ENCODE measurements at regions not wholly inside any gene's neighbourhood (a gene's known extent, or its start where the extent isn't known, plus 50 kb on each side); places are given as distances from the start of the nearest gene placed in this dataset.
"Not testable (repeated sequence)": the region's sequence is repeated elsewhere in the genome, so short reads cannot be mapped to it uniquely, and the experiment has no call there.

DNA sequence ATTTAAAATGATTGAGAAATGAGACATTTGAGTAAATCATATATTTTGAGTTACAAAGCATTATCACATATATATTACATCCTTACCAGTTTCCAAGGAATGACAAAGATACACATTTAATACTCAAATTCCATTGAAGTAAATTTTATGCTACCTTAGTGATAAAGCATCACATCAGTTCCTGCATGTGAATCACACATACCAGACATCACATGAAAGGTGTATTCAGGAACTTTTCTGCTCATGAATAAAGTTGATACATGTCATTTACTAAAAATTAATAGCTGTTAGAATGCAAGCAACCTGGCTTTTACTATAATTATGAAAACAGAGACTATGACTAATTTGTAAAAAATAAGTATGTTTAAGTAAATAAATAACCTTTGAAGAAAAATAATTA, 548.8 kb upstream of the SLC39A10 start:
- no peak for FAIRE-seq
- DNase-seq (ENCODE audit: low spot score) = no peak

DNA sequence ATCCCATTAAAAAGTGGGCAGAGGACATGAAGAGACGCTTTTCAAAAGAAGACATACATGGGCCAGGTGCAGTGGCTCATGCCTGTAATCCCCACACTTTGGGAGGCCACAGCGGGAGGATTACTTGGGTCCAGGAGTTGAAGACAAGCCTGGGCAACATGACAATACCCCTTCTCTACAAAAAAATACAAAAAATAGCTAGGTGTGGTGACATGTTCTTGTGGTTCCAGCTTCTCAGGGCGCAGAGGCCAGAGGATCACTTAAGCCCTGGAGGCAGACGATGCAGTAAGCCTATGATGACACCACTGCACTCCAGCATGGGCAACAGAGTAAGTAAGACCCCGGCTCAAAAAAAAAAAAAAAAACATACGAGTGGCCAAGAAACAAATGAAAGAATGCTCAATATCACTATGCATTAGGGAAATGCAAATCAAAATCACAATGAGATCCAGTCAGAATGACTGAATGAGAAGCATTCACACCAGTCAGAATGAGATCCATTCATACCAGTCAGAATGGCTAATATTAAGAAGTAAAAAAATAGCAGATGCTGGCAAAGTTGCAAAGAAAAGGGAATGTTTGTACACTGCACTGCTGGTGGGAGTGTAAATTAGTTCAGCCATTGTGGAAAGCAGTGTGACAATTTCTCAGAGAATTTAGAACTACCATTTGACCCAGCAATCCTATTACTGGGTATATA, 550.2 kb upstream of the SLC39A10 start:
- FAIRE-seq (no peak), DNase-seq (ENCODE audit: low spot score) (no peak)

DNA sequence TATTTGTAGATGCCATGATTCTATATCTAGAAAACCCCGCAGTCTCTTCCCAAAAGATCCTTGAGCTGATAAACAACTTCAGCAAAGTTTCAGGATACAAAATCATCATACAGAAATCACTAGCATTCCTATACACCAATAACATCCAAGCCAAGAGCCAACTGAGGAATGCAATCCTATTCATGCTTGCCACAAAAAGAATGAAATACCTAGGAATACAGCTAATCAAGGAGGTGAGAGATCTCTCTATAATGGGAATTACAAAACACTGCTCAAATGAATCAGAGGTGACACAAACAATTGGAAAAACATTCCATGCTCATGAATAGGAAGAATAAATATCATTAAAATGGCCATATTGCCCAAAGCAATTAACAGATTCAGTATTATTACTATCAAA, 551.4 kb upstream of the SLC39A10 start:
- FAIRE-seq (no peak), DNase-seq (ENCODE audit: low spot score) (no peak)

DNA sequence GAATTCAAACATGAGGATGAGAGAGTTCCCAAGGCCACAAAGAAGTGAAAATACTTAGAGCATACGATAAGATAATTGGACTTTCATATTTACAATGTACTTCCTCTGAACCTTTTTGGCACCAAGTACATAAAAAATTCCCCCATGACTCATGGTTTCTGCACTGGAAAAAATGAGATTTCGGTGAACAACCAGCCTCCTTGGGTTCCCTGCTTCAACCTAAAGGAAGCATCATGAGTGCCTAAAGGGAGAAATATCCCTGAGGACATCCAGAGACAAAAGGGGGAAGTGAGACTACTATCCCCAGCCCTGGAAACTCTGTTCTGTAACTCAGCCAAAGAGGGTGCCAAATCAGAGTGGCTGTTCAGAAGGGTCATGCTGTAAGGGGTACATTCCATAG, 562.7 kb upstream of the SLC39A10 start:
- DNase-seq (ENCODE audit: low spot score) (peak; percentile 9), FAIRE-seq (no peak)

DNA sequence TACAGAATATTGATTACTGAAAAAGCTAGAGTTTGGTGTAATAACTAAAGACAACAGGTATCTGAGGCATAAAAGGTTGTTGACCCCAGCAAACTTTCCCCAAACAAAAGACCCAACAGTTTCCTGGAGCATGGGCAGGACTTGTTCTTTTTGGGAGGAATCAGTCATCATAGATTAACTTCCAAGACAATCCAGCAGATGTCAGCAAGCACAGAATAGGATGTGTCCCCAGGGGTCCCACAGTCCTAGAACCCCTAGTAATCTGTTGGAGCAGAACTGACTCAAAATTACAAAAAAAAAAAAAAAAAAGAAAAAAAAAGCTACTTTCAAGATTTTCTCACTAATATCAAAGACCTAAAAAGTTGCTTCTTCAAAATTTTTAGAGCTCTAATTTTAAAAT, 564.7 kb upstream of the SLC39A10 start:
- no peak for DNase-seq (ENCODE audit: low spot score)
- FAIRE-seq = no peak

DNA sequence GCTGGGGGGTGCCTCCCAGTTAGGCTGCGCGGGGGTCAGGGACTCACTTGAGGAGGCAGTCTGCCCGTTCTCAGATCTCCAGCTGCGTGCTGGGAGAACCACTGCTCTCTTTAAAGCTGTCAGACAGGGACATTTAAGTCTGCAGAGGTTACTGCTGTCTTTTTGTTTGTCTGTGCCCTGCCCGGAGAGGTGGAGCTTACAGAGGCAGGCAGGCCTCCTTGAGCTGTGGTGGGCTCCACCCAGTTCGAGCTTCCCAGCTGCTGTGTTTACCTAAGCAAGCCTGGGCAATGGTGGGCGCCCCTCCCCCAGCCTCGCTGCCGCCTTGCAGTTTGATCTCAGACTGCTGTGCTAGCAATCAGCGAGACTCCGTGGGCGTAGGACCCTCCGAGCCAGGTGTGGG, 584.2 kb upstream of the SLC39A10 start:
- not testable (repeated sequence) for FAIRE-seq; DNase-seq (ENCODE audit: low spot score)

DNA sequence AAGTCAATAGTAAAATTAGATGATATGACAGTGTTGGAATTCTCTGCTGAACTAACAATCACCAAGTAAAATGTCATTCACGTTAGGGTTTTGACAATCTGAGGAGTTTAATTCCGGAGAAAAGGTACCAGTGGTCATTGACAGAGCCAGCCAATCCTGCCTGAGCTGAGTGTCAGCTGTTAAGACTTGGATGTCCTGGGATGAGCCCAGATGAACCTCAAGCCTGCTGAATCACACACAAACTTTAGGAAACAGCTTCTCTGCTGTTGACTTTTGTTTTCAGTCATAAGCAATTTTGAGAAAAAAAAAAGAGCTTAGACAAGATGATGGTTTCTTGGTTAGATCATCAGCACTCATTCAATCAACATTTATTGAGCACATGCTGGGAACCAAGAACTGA, 600.0 kb upstream of the SLC39A10 start:
- FAIRE-seq (no peak), DNase-seq (ENCODE audit: low spot score) (no peak)

DNA sequence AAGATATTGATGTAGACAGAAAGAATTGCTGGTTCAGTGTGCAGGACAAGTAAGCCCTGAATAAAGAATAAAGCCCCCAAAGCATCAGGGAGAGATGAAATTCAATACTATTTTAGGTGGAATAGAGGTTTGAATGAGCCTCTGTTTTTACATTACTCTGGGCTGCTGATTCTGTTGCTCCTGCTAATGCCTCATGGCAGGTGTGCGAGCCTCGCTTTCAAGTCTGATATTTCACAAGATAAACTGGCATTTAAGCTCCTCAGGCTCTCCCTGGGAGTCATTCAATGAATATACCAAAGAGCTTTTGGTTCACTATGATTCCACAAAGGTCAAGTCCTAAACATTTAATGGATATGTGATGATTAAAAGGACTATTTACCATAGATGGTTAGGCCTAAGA, 601.0 kb upstream of the SLC39A10 start:
- no peak for DNase-seq (ENCODE audit: low spot score)
- FAIRE-seq = no peak

DNA sequence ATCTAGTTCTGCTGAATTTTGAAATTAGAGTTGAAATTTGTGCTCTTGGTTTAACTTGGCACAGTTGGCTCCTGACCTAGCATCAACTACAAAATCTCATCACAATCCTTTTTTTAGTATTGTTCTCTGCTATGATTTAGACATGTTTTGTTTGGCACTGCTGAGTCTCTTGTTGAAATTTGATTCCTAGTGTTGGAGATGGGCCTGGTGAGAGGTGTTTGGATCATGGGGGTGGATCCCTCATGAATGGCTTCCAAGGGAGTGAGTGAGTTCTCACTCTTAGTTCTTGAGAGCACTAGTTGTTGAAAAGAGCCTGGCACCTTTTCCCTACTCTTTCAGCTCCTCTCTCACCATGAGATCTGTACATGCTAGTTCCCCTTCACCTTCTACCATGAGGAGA, 605.6 kb upstream of the SLC39A10 start:
- no peak for DNase-seq (ENCODE audit: low spot score)
- FAIRE-seq = no peak

DNA sequence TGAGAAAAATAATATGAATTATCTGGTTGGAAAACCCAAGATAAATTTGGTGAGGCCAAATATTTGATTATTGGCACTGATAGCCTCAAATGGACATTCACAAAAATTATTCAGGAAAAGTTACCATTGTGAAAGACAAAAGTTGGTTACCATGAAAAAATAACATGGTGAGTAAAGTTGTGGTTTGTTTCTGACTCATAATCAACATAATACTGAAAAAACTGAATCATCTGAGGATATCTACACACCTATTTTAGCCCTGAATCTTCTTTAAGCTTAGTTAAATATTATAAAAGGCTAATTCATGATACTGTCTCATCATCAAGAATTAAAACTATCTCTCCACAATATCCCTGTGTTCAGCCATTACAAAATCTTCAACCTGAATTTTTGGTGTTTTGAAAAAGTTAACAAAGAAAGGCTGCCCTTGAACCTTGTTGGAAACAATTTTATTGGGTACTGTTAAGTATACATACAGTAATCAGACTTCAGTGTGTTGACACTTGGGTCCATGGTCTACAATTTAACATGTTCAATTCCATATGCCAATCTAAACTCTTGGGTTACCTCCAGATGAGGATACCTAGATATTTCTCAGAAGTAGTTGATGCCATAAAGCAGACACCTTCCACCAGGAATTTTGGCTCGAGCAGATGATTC, 607.5 kb upstream of the SLC39A10 start:
- DNase-seq (ENCODE audit: low spot score) (no peak), FAIRE-seq (no peak)

DNA sequence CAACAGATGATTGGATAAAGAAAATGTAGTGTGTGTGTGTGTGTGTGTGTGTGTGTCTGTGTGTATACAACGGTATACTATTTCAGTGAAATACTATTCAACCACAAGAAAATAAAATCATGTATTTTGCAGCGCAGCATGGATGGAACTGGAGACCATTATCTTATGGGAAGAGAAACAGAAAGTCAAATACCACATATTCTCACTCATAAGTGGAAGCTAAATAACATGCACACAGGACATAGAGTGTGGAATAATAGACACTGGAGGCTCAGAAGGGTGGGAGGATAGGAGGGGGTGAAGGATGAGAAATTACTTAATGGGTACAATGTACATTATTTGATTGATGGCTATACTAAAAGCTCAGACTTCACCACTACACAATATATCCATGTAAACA, 609.1 kb upstream of the SLC39A10 start:
- FAIRE-seq (no peak), DNase-seq (ENCODE audit: low spot score) (no peak)

DNA sequence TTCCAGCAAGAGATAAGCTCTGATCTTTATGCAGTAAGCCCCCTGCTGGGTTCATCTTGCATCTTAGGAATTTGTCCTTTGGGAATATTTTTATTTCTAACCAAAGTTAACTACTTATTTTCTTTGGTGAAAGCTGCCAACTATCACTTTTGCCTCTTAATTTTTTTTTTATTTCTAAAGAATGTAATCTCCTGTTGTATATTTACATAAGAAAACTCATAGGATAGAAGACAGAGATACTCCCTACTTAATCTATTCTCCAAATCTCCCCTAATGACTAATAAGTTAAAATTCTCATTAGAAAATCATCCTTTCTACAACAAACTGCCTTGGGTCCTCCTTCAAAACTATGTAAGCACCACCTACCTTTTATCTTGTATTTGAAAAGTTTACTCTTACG, 612.2 kb upstream of the SLC39A10 start:
- FAIRE-seq (no peak), DNase-seq (ENCODE audit: low spot score) (no peak)

DNA sequence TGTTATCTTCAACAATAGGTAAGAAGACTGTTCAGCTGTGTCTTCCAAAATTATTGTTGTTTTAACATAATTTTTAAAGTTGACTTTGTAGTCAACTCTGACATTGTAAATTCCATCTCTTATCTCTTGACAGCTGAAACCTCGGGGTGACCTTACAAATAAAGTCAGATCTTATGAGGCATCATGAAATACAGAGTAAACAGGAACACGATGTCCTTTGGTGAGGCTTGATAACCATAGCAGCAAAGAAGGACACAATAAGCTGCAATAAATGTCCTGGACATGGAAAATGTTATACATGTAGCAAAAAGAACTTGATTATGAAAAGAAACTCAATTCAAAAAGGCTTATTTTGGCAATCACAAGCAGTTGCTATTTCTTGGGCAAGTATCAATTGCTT, 618.9 kb upstream of the SLC39A10 start:
- no peak for DNase-seq (ENCODE audit: low spot score)
- FAIRE-seq = no peak

DNA sequence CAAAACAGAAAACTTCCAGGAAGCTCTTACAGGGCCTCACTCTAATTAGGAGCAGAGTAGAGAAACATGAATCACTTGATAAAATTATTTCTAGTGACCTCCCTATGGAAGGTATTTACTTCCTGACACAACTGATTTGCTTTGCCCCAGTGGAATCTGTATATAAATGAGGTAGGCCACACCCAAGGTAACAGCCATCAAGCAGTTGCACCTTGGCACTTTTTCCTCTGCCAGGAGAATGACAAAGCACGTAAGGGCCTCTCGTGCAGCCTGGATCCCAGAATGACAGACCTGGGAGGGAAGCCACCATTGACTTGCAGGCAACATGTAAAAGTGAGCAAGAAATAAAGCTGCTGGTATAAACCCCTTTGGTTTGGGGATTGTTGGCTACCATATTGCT, 620.0 kb upstream of the SLC39A10 start:
- no peak for DNase-seq (ENCODE audit: low spot score)
- no peak for FAIRE-seq

DNA sequence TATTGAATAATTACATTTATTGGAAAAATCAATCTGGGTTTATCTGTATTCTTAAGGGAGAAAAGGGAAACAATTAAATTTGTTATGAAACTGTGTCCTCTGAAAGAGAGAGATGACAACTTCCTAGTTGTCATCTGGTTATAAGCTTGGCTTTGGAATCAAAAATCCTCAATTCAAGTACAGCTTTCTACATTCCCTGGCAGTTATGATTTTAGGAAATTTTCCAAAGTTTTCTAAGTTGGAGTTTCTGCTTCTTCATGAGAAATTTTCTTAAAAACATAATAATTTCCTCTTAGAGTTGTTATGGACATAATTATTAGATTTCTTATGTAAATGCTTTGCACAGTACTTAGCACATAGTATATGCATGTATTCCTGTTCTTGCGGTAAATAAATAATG, 625.6 kb upstream of the SLC39A10 start:
- FAIRE-seq = no peak
- no peak for DNase-seq (ENCODE audit: low spot score)

DNA sequence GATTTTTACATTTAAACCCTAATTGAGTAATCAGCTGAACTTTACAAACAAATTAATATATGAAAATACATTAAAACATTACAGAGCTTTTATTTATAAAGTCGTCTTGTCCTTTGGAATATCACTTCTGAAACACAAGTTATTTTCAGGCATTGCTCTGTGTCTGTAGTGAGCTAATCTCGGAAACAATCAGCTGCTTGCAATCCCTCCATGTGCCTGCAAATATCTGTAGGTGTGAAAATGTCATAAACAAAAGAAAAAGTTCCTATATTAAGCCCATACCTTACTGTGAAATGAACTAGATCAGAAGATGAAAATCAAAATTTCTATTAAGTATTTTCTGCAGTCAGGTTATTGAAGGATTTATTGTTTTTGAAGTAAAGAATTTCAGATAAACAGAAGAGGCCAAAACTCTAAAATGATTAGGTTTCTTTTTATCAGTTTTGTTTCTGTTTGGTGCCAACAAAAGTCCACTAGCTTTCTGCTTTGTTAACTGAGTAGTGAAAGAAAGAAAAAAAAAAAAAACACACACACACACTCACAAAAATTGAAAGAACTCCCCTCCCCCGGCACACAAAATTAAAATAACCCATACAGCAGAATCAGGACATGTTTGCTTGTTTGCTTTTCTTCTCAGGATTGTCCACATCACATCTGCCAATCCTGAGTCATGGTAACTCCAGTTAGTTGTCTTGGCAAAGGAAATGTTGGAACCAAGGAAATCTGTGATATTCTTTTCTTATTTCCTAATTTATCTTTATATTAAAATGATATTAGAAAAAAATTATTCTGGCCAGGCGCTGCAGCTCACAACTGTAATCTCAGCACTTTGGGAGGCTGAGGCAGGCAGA, 627.0 kb upstream of the SLC39A10 start:
- FAIRE-seq (no peak), DNase-seq (ENCODE audit: low spot score) (no peak)

DNA sequence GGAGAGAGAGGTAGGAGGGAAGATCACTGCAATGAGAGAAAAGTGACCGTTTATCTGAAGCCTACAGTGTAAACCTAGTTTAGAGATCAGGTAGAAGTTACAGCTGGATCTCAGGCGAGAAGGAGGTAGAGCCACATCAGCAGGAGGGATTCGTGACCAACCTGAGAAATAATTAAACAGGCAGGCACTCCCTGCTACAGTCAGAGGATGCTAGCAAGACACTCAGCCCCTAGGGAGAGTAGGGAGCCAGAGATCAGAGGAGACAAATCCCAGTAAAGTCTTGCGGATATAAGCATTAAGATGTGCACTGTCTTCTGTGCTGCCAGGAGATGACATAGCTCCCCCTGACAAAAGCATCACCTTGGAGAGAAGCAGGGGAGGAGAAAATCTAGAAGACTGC, 629.1 kb upstream of the SLC39A10 start:
- no peak for DNase-seq (ENCODE audit: low spot score)
- no peak for FAIRE-seq

DNA sequence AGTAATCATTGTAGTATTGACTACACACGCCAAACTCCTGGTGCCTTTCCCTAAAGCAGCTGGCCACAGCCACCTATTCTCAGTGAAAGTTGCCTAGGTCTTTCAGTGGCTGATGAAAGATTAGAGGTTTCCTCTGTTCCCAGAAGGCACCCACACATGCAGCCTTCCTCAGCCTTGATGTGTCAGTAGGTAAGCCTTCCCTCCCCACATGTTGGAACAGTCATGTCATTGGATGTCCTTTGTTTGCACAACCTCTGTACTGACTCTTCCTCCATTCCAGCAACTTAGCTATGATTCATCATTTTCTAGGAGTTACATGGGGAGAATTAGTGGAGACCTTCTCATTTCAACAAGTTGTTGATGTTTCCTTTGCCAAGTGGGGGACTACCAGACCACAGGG, 630.8 kb upstream of the SLC39A10 start:
- no peak for FAIRE-seq
- DNase-seq (ENCODE audit: low spot score) = no peak

DNA sequence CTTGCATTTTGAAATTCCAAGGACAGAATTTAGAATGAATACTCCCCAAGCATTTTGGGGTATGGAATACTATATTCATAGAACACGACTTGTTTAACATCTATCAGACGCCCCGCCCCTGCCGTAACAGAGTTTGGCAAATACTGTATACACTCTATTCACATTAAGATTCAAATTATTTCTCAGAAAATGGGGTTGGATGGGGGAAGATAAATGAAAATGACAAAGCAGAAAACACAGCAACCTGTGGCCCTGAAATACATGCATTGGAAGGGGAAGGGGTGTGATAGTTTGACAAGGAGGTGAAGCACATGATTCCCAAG, 634.6 kb upstream of the SLC39A10 start:
- FAIRE-seq (no peak), DNase-seq (ENCODE audit: low spot score) (no peak)

DNA sequence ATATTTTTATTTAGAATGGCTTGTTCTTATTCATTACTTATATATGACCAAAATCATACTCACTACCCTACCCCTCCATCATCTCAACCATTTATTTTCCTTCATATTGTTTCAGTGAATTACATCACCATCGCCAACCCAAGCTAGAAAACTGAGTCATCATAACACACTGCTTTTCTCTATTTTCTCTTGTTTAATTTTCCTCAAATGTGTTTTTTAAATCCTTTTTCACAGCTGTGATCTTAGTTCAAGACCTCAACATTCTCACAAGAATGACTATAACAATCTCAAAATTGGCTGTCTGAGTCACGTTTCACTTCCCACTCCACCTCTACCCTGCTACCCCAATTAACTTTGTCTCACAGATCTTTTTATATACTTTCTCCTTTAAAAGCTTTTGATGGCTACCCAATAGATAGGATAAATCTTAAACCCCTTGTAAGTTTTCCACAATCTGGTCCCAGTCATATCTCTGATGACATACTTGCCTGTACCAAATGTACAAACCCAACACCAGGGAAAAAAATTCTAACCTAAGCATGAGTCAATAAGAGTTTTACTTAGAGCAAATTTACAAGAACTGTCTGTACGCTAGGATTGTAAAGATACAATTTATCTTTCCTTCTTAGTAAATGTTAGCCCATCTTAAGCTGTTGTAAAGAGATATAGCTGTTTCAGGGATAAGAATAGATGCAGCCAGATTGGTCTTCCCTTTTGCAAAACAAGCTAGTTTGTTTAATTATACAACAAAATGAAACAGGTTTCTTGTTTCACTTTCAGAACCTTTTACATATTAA, 635.1 kb upstream of the SLC39A10 start:
- FAIRE-seq (no peak), DNase-seq (ENCODE audit: low spot score) (no peak)

DNA sequence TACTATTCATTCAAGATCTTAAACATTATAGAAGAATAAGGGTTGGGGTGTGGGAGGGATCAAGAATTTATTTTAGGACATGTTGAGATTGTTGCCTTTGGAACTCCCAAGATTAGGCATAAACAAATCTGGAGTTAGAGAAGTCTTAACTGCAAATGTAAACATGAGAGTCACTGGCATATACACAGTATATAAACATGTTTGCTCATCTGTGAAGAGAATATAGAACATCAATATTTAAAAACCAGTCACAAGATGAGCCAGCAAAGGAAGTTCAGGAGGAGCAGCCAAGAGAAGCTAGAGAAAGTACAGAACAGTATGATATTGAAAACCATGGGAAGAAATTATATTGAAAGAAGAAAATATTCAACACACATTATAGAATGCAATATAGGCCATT, 638.6 kb upstream of the SLC39A10 start:
- no peak for FAIRE-seq

DNA sequence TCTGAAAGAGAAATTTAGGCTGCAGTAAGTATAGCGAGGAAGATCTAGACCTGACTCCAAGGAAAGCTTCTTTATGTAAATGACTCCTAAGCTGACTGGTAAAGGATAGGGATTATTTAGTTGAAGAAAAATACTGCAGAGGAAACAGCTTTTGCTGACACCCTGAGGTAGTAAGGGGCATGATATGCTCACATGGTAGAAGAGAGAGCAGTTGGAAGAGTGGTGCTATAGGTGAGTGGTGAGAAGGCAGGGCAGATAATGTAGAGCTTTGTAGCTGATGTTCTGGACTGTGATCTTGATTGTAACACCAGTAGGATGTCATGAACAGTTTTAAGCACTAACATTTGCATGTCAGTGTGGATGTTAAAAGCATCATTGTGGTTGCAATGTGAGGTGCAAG, 639.1 kb upstream of the SLC39A10 start:
- FAIRE-seq (no peak), DNase-seq (ENCODE audit: low spot score) (no peak)

More for the DNA sequence above, 638.6 kb upstream of the SLC39A10 start:
- no peak for DNase-seq (ENCODE audit: low spot score)
